Dedifferentiated amniotic fluid mesenchymal stem cell (primary cell): ENCODE measurements at regions not wholly inside any gene's neighbourhood (a gene's known extent, or its start where the extent isn't known, plus 50 kb on each side); places are given as distances from the start of the nearest gene placed in this dataset.

Experiments used
- DNase-seq: peaks from one replicate; pipeline ENCODE4 v3.0.0-alpha.2; 2016; ENCODE audit errors: extremely low spot score

- no peak for DNase-seq
Measured at GRCh38 chr1:209455661-209456358, 127.7 kb upstream of the CAMK1G start.

- no peak for DNase-seq
Measured at GRCh38 chr1:209456878-209457277, 126.6 kb upstream of the CAMK1G start.

- DNase-seq = no peak
Measured at GRCh38 chr1:209457401-209458125, 126.0 kb upstream of the CAMK1G start.

GRCh38 chr1:209458921-209459320 is 124.6 kb upstream of the CAMK1G start:
- DNase-seq = no peak

- no peak for DNase-seq
Measured at GRCh38 chr1:209461168-209461567, 122.3 kb upstream of the CAMK1G start.

- no peak for DNase-seq
Measured at GRCh38 chr1:209462433-209462832, 121.1 kb upstream of the CAMK1G start.

- DNase-seq = no peak
Measured at GRCh38 chr1:209463441-209463840, 120.1 kb upstream of the CAMK1G start.

- no peak for DNase-seq
Measured at GRCh38 chr1:209473025-209473424, 110.5 kb upstream of the CAMK1G start.

- no peak for DNase-seq
Measured at GRCh38 chr1:209480345-209480744, 103.2 kb upstream of the CAMK1G start.

GRCh38 chr1:209483691-209484090 is 99.8 kb upstream of the CAMK1G start:
- DNase-seq = no peak

GRCh38 chr1:209484429-209484828 is 99.1 kb upstream of the CAMK1G start:
- DNase-seq = no peak

GRCh38 chr1:209485167-209485566 is 98.3 kb upstream of the CAMK1G start:
- no peak for DNase-seq

GRCh38 chr1:209485751-209486150 is 97.8 kb upstream of the CAMK1G start:
- no peak for DNase-seq

GRCh38 chr1:209486861-209487593 is 96.5 kb upstream of the CAMK1G start:
- no peak for DNase-seq

- DNase-seq = peak; percentile 36
Measured at GRCh38 chr1:209490013-209490412, 93.5 kb upstream of the CAMK1G start.

- no peak for DNase-seq
Measured at GRCh38 chr1:209491031-209491430, 92.5 kb upstream of the CAMK1G start.

- no peak for DNase-seq
Measured at GRCh38 chr1:209491496-209491895, 92.0 kb upstream of the CAMK1G start.

GRCh38 chr1:209491897-209492296 is 91.6 kb upstream of the CAMK1G start:
- DNase-seq = no peak

GRCh38 chr1:209493559-209493958 is 90.0 kb upstream of the CAMK1G start:
- no peak for DNase-seq

GRCh38 chr1:209497729-209498128 is 85.8 kb upstream of the CAMK1G start:
- DNase-seq = no peak

GRCh38 chr1:209500993-209501392 is 82.5 kb upstream of the CAMK1G start:
- DNase-seq = no peak

- no peak for DNase-seq
Measured at GRCh38 chr1:209503196-209503595, 80.3 kb upstream of the CAMK1G start.

GRCh38 chr1:209504571-209504970 is 78.9 kb upstream of the CAMK1G start:
- no peak for DNase-seq
